GM18505 (cell line): ENCODE measurements at regions not wholly inside any gene's neighbourhood (a gene's known extent, or its start where the extent isn't known, plus 50 kb on each side); places are given as distances from the start of the nearest gene placed in this dataset.
"Not testable (repeated sequence)": the region's sequence is repeated elsewhere in the genome, so short reads cannot be mapped to it uniquely, and the experiment has no call there.

Experiments
- ATAC-seq: cut with Tn5 transposase; IDR thresholded peaks from one replicate; pipeline ENCODE4 v1.9.1; 2021; ENCODE audit not compliant: unreplicated experiment
- POLR2A ChIP-seq: IDR thresholded peaks from 4 replicates; pipeline ENCODE4 v1.6.1; 2011; ENCODE audit warnings: borderline replicate concordance; ENCODE audit not compliant: insufficient read depth, insufficient read length; ENCODE audit errors: extremely low read depth

DNA sequence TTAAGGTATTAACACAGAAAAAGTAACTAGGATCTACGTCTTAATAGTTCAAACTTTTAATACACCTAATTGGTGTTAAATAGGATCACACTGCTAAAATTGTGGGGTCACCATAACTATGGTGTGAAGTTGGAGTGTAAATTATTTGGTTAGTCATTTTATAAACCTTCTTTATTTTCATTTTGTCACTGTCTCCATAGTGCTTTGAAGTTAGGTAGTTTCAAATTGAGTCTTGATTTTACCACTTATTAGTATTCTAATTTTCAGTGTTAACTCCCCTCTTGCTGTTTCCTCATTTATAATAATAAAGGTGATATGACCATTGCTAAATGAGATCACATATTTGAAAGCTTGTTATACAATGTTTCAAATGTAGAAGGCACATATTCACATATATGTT lies 738.1 kb upstream of the CHRM3 start:
- no peak for ATAC-seq
- TF ChIP-seq POLR2A = no peak

DNA sequence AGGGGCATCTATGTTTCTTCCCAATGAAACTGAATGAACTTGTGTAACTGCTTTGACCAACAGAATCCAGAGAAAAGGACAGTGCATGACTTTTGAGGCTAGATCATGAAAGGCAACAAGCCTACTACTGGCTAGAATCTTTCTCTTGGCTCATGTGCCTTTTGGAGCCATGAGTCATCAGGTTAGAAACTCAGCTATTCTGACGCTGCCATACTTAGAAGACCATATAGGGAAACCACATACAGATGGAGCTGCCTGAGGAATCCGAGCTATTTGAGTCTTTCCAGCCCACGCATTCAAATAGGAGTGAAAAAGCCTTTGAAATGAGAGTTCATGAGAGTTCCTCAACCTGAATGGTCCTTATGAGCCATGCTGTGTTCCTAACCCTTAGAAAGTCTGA lies 738.5 kb upstream of the CHRM3 start:
- TF ChIP-seq POLR2A = no peak
- ATAC-seq = no peak

DNA sequence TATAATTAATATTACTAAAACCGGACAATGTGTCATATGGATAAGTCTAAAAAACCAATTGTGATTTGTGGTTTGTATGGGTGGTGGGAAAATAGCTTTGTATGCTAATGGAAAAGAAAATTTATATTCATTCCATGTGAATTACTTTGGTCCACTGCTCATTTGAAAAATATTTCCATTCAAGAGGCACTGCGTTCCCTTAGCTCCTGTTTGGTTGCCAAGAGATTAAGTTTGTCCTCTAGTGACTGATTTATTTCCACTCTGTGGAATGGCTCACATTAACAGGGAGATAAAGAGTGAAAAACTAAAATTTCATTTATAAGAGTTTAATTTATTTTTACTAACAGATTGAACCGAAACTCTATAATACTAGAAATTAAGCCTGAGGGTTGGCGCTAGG lies 744.1 kb upstream of the CHRM3 start:
- no peak for TF ChIP-seq POLR2A
- ATAC-seq = no peak

DNA sequence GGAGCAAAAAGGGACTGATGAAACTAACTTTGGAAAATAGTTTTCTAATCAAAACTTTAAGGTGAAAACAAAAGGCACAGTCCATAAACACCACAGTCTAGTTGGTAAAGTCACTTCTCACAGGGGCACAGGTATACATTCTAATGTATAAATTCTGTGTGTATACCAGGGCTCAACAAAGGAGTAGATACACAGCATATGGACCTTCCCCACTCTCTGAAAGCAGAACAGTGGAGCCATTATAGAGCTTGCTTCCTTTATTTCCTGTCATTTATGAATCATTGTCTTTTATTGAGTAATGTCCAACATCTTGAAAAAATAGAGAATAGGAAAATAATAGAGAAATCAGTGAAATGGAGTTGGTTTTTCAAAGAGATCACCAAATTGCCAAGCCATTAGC lies 746.5 kb upstream of the CHRM3 start:
- no peak for TF ChIP-seq POLR2A
- no peak for ATAC-seq

DNA sequence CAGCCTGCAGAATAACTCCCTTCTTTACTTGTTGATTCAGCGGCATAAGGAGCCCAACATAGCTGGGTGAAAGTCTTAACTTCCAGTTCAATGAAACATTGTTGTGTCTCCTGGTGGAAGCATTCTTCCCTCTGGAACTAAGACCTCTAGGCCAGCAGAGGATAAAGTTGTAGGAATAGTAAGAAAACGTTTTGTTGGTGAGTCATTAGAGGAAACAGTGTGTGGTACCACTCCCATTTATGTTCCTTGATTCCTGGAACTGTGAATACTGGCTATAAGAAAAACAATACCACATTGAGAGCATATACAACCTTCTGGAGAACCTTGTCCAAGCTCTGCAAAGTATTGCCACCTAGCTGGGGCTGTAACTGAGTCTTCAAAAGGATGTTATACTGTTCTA lies 737.4 kb upstream of the ZP4 start:
- no peak for ATAC-seq
- TF ChIP-seq POLR2A = no peak

DNA sequence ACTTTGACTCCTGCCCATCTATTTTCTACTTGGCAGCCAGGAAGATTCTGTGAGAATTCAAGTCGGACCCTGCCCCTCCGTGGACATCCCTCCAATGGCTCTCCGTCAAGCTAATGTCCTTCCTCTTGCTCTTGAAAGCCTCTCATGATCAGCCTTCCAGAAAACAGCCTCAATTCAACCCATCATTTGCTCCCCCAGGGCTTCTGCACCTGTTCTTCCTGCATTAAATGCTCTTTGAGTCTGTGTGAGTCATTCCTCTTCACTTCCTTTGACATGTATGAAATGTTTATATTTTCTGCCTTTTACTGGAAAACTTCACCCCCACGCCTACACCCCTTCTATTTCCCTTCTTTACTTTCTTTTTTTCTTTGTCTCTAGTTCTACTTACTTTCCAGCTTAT lies 734.1 kb upstream of the ZP4 start:
- no peak for ATAC-seq
- no peak for TF ChIP-seq POLR2A

DNA sequence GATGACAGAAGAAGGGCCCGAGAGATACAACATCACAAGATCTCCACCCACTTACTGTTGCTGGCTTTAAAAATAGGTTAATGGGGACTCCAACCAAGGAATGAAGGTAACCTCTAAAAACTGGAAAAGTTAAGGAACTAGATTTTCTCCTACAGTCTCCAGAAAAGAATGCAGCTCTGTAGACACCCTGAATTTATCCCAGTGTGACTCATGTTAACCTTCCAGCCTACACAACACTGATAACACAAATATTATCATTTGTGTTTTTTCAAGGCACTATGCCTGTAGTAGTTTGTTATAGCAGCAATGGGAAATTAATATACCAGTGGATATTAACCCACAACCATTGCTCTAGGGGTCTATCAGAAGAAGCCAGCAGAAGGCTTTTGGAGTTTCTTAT lies 730.7 kb upstream of the ZP4 start:
- no peak for ATAC-seq
- TF ChIP-seq POLR2A = no peak

DNA sequence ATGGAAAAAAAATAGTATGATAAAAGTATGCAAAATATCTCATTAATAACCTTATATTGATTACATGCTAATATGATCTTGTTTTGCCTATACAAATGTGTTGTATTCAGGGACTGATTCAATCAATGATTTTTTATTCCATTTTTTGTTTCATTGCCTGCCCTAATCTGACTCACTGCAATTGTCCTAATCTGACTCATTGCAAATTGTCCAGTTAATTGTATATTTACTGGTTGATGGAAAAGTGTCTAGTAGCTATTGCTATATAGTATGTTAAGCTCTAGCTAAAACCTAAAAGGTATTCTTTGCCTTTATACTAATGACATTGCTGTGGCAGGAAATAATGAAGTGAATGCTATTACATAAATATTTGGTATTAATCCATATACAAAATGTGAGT lies 728.9 kb upstream of the ZP4 start:
- no peak for ATAC-seq
- no peak for TF ChIP-seq POLR2A

DNA sequence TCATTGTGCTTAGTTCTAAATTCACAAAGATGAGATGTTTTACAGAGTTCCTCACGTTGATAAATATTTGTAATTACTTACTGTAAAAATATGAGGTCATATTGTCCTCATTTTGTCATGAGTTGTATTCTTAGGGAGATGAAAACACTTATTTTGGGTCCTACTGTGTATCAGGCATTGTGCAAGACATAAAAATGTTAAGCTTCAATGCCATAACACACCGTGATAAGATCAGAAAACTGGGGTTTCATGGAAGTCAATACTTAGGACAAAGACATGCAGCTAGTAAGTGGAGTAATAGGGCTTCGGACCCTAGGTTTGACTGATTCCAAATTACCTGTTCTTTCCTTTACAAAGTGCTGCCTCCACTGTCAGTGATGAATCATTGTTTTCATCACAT lies 720.7 kb upstream of the ZP4 start:
- no peak for ATAC-seq
- TF ChIP-seq POLR2A = no peak

DNA sequence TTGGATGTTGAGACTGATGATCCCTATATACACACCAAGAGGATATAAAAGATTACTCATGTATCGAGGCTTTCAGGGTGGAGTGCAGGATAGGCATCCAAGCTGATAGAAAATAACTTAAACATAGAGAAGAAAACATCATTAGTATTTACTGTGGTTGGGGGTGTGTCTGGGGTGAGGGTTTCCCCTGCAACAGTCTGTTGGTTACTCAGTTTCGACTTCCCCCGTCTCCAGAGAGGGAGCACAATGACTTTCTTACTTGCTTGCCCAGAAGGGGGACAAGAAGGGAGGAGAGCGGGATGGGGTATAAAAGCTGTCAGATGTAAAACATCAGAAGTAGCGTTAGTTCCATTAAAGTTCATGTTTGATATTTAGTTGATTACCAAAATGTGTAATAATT lies 717.4 kb upstream of the ZP4 start:
- no peak for TF ChIP-seq POLR2A
- ATAC-seq = no peak

DNA sequence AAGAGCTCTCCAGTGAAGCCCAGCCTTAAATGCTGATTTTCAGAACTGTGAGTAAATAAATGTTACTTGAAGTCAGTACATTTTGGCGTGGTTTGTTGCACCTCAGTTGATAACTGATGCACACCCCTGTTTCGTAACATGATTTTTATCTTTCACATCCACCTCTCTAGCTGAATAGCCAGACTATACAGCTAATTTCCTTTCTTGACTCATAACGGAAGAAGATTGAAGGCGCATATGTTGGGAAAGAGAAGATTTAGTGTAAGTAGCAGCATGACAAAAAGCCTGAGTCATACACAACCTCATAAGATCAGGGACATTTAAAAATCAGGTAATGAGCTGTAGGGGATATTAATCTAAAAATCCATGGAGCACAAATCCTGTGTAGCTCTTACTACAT lies 716.2 kb upstream of the ZP4 start:
- no peak for TF ChIP-seq POLR2A
- no peak for ATAC-seq

DNA sequence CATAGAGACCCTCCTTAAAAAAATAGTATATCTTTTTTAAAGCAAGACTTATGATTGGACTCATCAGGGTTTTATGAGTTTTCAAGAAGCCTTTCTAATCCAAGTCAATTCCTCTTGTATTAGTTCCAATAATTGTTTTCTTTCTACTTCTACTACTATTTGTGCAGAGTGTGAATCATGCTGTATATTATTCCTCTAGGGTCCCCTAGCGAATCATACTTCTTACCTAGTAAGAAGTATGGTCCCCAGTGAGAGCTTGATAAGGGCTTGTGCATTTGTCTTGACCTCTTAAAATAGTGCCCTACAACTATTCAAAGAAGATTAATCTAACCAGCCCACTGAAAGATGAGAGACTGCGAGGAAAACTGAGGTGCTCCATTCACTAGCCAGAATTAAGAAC lies 715.7 kb upstream of the ZP4 start:
- TF ChIP-seq POLR2A = no peak
- no peak for ATAC-seq

DNA sequence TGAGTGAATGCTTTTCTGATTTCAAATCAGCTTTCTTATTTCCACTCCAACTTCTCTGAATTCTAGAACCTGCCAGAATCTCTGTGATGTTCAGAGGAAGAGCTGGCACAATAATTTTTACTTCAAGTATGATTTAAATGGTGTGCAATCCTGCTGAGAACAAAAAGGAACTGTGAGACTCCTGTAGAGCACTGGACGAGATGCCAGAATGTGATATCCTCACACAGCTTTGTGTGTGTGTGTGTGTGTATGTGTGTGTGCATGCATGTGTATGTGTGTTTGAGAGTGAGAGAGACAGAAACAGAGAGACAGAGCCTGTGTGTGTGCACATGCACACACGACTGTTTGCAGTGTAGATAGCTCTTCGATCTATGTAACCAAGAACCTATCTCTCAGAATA lies 713.6 kb upstream of the ZP4 start:
- no peak for ATAC-seq
- no peak for TF ChIP-seq POLR2A

DNA sequence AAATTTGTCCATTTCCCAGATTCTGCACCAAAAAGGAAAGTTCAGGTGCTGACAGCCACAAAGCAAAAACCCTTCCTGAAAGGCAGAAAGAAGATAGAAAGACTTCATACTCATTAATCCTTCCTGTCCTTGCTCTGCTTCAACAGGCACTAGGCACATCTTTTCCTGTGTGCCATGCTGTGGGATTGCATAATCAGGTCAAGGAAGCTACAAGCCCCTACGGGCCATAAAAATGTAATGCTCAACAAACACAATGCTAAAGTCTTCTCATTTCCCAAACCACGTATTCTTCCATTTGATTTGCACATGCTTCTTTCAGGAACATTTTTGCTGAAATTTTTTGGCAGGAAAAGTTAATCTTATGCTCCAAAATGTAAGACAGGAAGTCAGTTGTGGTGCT lies 710.9 kb upstream of the ZP4 start:
- not testable (repeated sequence) for ATAC-seq

DNA sequence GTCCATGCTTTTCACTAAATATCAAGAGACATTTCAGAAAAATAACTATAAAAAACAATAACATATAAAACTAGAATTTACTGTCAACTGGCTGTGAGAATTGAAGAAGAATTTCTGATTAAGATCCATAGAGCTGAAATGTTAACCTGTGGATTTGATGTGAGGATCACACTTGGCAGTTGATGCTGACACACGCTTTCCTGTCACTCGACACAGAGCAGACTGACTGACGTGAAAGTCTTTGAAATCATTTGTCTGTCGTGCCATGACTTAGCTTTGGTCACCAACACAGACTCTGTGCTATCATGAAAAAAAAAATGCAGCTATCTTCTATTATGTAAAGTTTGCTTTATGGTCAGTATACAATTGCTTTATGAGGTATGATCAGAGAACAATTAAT lies 706.0 kb upstream of the ZP4 start:
- ATAC-seq = no peak
- no peak for TF ChIP-seq POLR2A

DNA sequence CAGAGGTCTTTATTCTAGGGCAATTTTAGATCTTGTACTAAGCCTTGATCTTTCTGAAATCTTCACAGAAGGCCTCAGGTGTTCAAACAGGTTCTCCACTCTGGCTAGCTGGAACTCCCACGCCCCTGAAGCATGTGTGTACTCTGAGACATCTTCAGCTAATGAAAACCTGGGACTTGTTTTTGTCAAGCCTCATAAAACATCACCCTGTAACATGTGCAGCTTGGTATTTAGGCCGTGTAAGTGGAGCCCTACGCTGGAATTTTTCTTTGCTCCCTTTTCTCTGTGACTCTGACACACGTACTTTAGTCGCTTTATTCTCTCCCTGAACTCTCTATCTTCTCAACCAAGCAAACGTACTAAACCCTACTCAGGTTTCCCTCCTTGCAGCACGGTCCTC lies 701.9 kb upstream of the ZP4 start:
- no peak for ATAC-seq
- TF ChIP-seq POLR2A = no peak
